ENCODE measurements at regions not wholly inside any gene's neighbourhood (a gene's known extent, or its start where the extent isn't known, plus 50 kb on each side); places are given as distances from the start of the nearest gene placed in this dataset.

DNA sequence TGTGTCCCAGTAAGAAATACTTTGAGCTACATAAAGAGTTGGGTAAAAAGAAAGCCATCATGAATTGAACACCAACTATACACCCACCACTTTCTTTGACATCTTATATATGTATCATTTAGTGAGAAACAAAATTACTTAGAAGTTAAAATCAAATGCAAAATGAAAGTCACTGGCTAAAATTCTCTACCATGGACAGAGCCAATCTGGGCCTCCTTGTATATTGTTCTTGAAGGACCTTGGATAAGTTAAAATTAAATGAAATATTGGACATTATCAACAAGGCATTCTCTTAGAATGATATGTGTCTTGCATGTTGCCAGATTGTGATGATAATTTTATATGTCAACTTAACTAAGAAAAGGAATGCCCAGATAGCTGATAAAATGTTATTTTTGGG lies 64.2 kb upstream of the CHL1 start:
- Histone ChIP-seq H3K36me3 (ENCODE audit: control insufficient read depth, insufficient read depth, low read length) (no peaks in the 10 kb centered on the region), H3K27me3 (replicated peaks; ENCODE audit: control insufficient read depth, insufficient read depth, low read length) (no peaks in the 10 kb centered on the region), H3K9me3 (no peaks in the 10 kb centered on the region), H3K4me3 (ENCODE audit: low read depth, low read length) (no peak overlapping the region), H3K4me1 (no peaks in the 10 kb centered on the region)
- Mint-ChIP-seq H3K36me3 (ENCODE audit: insufficient read depth, unreplicated experiment) (no peaks in the 10 kb centered on the region), H3K4me1 (ENCODE audit: low read depth, unreplicated experiment) (no peaks in the 10 kb centered on the region), H3K9me3 (ENCODE audit: unreplicated experiment) (no peaks in the 10 kb centered on the region), H3K4me3 (ENCODE audit: unreplicated experiment) (no peak overlapping the region), H3K27me3 (ENCODE audit: insufficient read depth, unreplicated experiment) (no peaks in the 10 kb centered on the region), H3K27ac (ENCODE audit: unreplicated experiment) (no peak overlapping the region)
- no TSS peak for BruUV-seq (replicated peaks)
- DNase-seq: no peak
- POLR2A ChIA-PET: no interaction called here
- intact Hi-C loops (cut with micrococcal nuclease; ENCODE audit: unreplicated experiment): no loop called here
- TF ChIP-seq, protein P1, sequence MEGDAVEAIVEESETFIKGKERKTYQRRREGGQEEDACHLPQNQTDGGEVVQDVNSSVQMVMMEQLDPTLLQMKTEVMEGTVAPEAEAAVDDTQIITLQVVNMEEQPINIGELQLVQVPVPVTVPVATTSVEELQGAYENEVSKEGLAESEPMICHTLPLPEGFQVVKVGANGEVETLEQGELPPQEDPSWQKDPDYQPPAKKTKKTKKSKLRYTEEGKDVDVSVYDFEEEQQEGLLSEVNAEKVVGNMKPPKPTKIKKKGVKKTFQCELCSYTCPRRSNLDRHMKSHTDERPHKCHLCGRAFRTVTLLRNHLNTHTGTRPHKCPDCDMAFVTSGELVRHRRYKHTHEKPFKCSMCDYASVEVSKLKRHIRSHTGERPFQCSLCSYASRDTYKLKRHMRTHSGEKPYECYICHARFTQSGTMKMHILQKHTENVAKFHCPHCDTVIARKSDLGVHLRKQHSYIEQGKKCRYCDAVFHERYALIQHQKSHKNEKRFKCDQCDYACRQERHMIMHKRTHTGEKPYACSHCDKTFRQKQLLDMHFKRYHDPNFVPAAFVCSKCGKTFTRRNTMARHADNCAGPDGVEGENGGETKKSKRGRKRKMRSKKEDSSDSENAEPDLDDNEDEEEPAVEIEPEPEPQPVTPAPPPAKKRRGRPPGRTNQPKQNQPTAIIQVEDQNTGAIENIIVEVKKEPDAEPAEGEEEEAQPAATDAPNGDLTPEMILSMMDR (IDR thresholded peaks at IDR 0.05; ENCODE audit: insufficient read depth in 1 of 2, low read depth in 1 of 2, low read length in 1 of 2, severe bottlenecking in 1 of 2, unreplicated experiment in 1 of 2): no peak
- CTCF ChIA-PET: no interaction called here

DNA sequence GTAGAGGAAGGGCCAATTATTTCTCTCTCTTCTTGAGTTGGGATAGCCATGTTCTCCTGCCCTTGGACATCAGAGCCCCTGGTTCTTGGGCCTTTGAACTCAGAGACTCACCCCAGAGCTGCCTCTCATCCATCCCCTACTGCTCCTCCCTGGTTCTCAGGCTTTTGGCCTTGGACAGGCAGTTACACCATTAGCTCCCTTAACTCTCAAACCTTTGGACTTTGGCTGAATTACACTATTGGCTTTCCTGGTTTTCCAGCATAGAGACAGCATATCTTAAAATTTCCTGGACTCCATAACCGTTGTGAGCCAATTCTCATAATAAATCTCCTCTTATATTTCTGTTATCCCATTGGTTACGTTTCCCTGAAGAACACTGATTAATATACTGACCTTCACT lies 63.7 kb upstream of the CHL1 start:
- H3K36me3 ChIP-seq (ENCODE audit: control insufficient read depth, insufficient read depth, low read length): no peaks in the 10 kb centered on the region
- no peaks in the 10 kb centered on the region for H3K9me3 ChIP-seq
- no peak overlapping the region for H3K4me3 Mint-ChIP-seq (ENCODE audit: unreplicated experiment)
- no peaks in the 10 kb centered on the region for H3K27me3 ChIP-seq (replicated peaks; ENCODE audit: control insufficient read depth, insufficient read depth, low read length)
- H3K4me1 ChIP-seq: no peaks in the 10 kb centered on the region
- no peak overlapping the region for H3K27ac Mint-ChIP-seq (ENCODE audit: unreplicated experiment)
- TF ChIP-seq, protein P1 (IDR thresholded peaks at IDR 0.05; ENCODE audit: insufficient read depth in 1 of 2, low read depth in 1 of 2, low read length in 1 of 2, severe bottlenecking in 1 of 2, unreplicated experiment in 1 of 2): no peak
- no peaks in the 10 kb centered on the region for H3K27me3 Mint-ChIP-seq (ENCODE audit: insufficient read depth, unreplicated experiment)
- intact Hi-C loops (cut with micrococcal nuclease; ENCODE audit: unreplicated experiment): no loop called here
- no peaks in the 10 kb centered on the region for H3K36me3 Mint-ChIP-seq (ENCODE audit: insufficient read depth, unreplicated experiment)
- POLR2A ChIA-PET: no interaction called here
- no peak for DNase-seq
- no peak overlapping the region for H3K4me3 ChIP-seq (ENCODE audit: low read depth, low read length)
- no peaks in the 10 kb centered on the region for H3K4me1 Mint-ChIP-seq (ENCODE audit: low read depth, unreplicated experiment)
- no TSS peak for BruUV-seq (replicated peaks)
- H3K9me3 Mint-ChIP-seq (ENCODE audit: unreplicated experiment): no peaks in the 10 kb centered on the region
- CTCF ChIA-PET: interaction anchor here (0.7 kb wide), 1 partner anchor 222 kb away, joined by 3 read pairs; no protein-coding TSS in a partner anchor

DNA sequence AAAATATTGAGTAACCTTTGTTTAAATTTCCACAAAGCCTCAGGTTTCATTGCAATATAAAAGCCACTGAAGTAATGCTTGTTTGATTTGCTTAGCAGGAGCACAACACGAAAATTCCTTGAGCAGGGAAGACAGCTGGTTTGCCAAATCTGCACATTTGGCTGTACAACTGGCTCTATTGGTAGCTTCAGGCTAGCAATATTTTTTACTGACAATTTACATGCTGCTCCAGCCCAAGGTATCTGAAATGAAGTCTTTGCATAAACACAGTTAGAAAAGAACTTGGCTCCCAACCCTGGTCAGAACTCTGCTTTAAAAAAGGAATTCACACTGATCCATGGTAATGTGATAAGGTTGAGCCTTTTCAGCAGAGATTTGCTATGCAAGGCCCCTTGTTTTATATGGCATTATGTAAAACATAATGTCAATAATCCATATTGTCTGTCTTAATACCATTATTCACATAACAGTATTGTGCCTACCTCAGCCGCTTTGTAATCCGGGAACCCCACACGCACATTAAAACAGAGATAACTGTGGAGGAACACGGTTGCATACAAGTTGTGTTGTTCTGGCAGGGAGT lies 55.7 kb upstream of the CHL1 start:
- intact Hi-C loops (cut with micrococcal nuclease; ENCODE audit: unreplicated experiment): no loop called here
- ChIA-PET CTCF (no interaction called here), POLR2A (no interaction called here)
- Histone ChIP-seq H3K9me3 (no peaks in the 10 kb centered on the region), H3K27me3 (replicated peaks; ENCODE audit: control insufficient read depth, insufficient read depth, low read length) (no peaks in the 10 kb centered on the region), H3K36me3 (ENCODE audit: control insufficient read depth, insufficient read depth, low read length) (no peaks in the 10 kb centered on the region), H3K4me1 (no peaks in the 10 kb centered on the region), H3K4me3 (ENCODE audit: low read depth, low read length) (no peak overlapping the region)
- no peaks in the 10 kb centered on the region for H3K9me3 Mint-ChIP-seq (ENCODE audit: unreplicated experiment)
- no TSS peak for BruUV-seq (replicated peaks)
- no peak for DNase-seq
- H3K36me3 Mint-ChIP-seq (ENCODE audit: insufficient read depth, unreplicated experiment): no peaks in the 10 kb centered on the region
- TF ChIP-seq, protein P1 (IDR thresholded peaks at IDR 0.05; ENCODE audit: insufficient read depth in 1 of 2, low read depth in 1 of 2, low read length in 1 of 2, severe bottlenecking in 1 of 2, unreplicated experiment in 1 of 2): no peak
- H3K4me3 Mint-ChIP-seq (ENCODE audit: unreplicated experiment): no peak overlapping the region
- no peaks in the 10 kb centered on the region for H3K4me1 Mint-ChIP-seq (ENCODE audit: low read depth, unreplicated experiment)
- H3K27me3 Mint-ChIP-seq (ENCODE audit: insufficient read depth, unreplicated experiment): peaks cover 5% of the 10 kb centered on the region
- no peak overlapping the region for H3K27ac Mint-ChIP-seq (ENCODE audit: unreplicated experiment)

All from Caco-2 (cell line).